SH-SY5Y (cell line): ENCODE measurements at regions not wholly inside any gene's neighbourhood (a gene's known extent, or its start where the extent isn't known, plus 50 kb on each side); places are given as distances from the start of the nearest gene placed in this dataset.

Experiments
- GATA2 ChIP-seq: IDR thresholded peaks from 2 replicates; pipeline ENCODE4 v1.6.1; 2011; ENCODE audit warnings: mild to moderate bottlenecking, low read depth, low read length
- GATA3 ChIP-seq: IDR thresholded peaks from 2 replicates; pipeline ENCODE4 v1.6.1; 2011; ENCODE audit warnings: low read depth, mild to moderate bottlenecking, low read length, moderate library complexity

DNA sequence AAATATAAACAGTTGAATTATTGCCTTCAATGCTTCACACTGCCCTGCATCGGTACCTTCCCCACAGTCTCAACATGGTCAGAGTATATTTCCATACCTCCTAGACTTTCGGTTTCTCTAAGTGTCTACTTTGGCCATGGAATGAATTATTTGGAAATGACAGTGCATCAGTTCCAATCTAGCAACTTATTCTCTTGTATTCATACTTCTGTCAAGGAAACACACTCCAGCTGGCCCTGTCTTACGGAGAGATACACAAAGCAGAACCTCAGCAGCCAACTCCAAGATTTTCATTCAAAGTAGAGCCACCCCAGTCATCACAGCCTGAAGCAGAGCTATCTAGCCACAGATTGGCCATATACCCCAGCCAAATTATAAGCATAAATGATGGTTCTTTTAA is 518.4 kb upstream of the UBE2E2 start:
- no peak for TF ChIP-seq GATA3
- no peak for TF ChIP-seq GATA2
